GM21381 (cell line): ENCODE measurements at regions not wholly inside any gene's neighbourhood (a gene's known extent, or its start where the extent isn't known, plus 50 kb on each side); places are given as distances from the start of the nearest gene placed in this dataset.
"Not testable (repeated sequence)": the region's sequence is repeated elsewhere in the genome, so short reads cannot be mapped to it uniquely, and the experiment has no call there.

ENCODE experiments used
- ATAC-seq: cut with Tn5 transposase; IDR thresholded peaks from one replicate; pipeline ENCODE4 v1.9.1; 2021; ENCODE audit warnings: mild to moderate bottlenecking, moderate library complexity; ENCODE audit not compliant: unreplicated experiment

- no peak for ATAC-seq
Measured at GRCh38 chr10:44564361-44564760, 179.5 kb upstream of the CXCL12 start.

GRCh38 chr10:44564790-44565189 lies 179.9 kb upstream of the CXCL12 start:
- ATAC-seq = no peak

GRCh38 chr10:44566786-44567185 lies 181.9 kb upstream of the CXCL12 start:
- no peak for ATAC-seq

GRCh38 chr10:44567471-44567870 lies 182.6 kb upstream of the CXCL12 start:
- no peak for ATAC-seq

GRCh38 chr10:44569193-44570091 lies 184.5 kb upstream of the CXCL12 start:
- ATAC-seq = no peak

- ATAC-seq = no peak
Measured at GRCh38 chr10:44571701-44572100, 186.8 kb upstream of the CXCL12 start.

- ATAC-seq = no peak
Measured at GRCh38 chr10:44572146-44572545, 187.2 kb upstream of the CXCL12 start.

- no peak for ATAC-seq
Measured at GRCh38 chr10:44573821-44574220, 188.9 kb upstream of the CXCL12 start.

- no peak for ATAC-seq
Measured at GRCh38 chr10:44574596-44575480, 189.9 kb upstream of the CXCL12 start.

GRCh38 chr10:44575601-44576380 lies 190.9 kb upstream of the CXCL12 start:
- no peak for ATAC-seq

- ATAC-seq = no peak
Measured at GRCh38 chr10:44576702-44577191, 191.8 kb upstream of the CXCL12 start.

GRCh38 chr10:44577533-44577932 lies 192.6 kb upstream of the CXCL12 start:
- no peak for ATAC-seq

- no peak for ATAC-seq
Measured at GRCh38 chr10:44578271-44578670, 193.4 kb upstream of the CXCL12 start.

- ATAC-seq = not testable (repeated sequence)
Measured at GRCh38 chr10:44578963-44579362, 194.1 kb upstream of the CXCL12 start.

- ATAC-seq = no peak
Measured at GRCh38 chr10:44581996-44582395, 197.1 kb upstream of the CXCL12 start.

- ATAC-seq = no peak
Measured at GRCh38 chr10:44587488-44588318, 202.8 kb upstream of the CXCL12 start.

GRCh38 chr10:44589181-44589943 lies 204.5 kb upstream of the CXCL12 start:
- ATAC-seq = no peak

- no peak for ATAC-seq
Measured at GRCh38 chr10:44589944-44590449, 205.1 kb upstream of the CXCL12 start.

- no peak for ATAC-seq
Measured at GRCh38 chr10:44591911-44592310, 207.0 kb upstream of the CXCL12 start.
